ENCODE measurements at regions not wholly inside any gene's neighbourhood (a gene's known extent, or its start where the extent isn't known, plus 50 kb on each side); places are given as distances from the start of the nearest gene placed in this dataset.

DNA sequence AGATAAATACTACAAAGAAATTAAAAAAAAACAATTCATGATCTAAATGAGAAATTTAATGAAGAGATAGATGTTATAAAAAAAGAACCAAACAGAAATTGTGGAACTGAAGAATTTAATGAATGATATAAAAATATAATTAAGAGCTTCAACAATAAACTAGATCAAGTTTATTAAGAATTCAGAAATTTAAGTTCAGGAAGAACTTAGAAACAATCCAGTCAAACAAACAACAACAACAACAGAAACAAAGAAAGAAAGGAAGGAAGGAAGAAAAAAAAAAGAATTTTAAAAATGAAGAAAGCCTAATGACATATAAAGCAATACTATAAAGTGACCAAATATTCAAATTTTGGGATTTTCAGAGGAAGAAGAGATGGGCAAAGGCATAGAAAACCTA, 157.3 kb upstream of the FOXN2 start:
- TF ChIP-seq POLR2A (IDR thresholded peaks at IDR 0.05) = no peak
- no peak for TF ChIP-seq CTCF (IDR thresholded peaks at IDR 0.05)
- intact Hi-C loops (cut with DNase I) = no loop called here
- Histone ChIP-seq H3K36me3 (no peaks in the 10 kb centered on the region), H3K27ac (no peak overlapping the region), H3K9me3 (no peaks in the 10 kb centered on the region), H3K4me3 (replicated peaks in 1 of 3) (no peak overlapping the region), H3K4me1 (no peaks in the 10 kb centered on the region), H3K27me3 (no peaks in the 10 kb centered on the region)
- no peak for DNase-seq

GRCh38 chr2:48161628-48162027, 152.9 kb upstream of the FOXN2 start:
- H3K4me1 ChIP-seq = no peaks in the 10 kb centered on the region
- no peaks in the 10 kb centered on the region for H3K36me3 ChIP-seq
- H3K27ac ChIP-seq = no peak overlapping the region
- intact Hi-C loops (cut with DNase I) = no loop called here
- no peak for DNase-seq
- no peaks in the 10 kb centered on the region for H3K9me3 ChIP-seq
- TF ChIP-seq CTCF (IDR thresholded peaks at IDR 0.05) (no peak), POLR2A (IDR thresholded peaks at IDR 0.05) (no peak)
- no peaks in the 10 kb centered on the region for H3K27me3 ChIP-seq
- no peak overlapping the region for H3K4me3 ChIP-seq (replicated peaks in 1 of 3)
- 60 to 78% methylated on average over 2 of the region's 2 CpGs for WGBS, 2 donors

GRCh38 chr2:48162742-48163141, 151.7 kb upstream of the FOXN2 start:
- no peak for TF ChIP-seq POLR2A (IDR thresholded peaks at IDR 0.05)
- TF ChIP-seq CTCF (IDR thresholded peaks at IDR 0.05) = no peak
- Histone ChIP-seq H3K27ac (no peak overlapping the region), H3K36me3 (no peaks in the 10 kb centered on the region), H3K4me1 (no peaks in the 10 kb centered on the region), H3K27me3 (no peaks in the 10 kb centered on the region), H3K9me3 (no peaks in the 10 kb centered on the region), H3K4me3 (replicated peaks in 1 of 3) (no peak overlapping the region)
- intact Hi-C loops (cut with DNase I) = no loop called here
- no peak for DNase-seq

GRCh38 chr2:48165070-48165753, 149.3 kb upstream of the FOXN2 start:
- Histone ChIP-seq H3K4me3 (replicated peaks in 1 of 3) (no peak overlapping the region), H3K4me1 (no peaks in the 10 kb centered on the region), H3K27me3 (no peaks in the 10 kb centered on the region), H3K9me3 (no peaks in the 10 kb centered on the region), H3K36me3 (no peaks in the 10 kb centered on the region), H3K27ac (no peak overlapping the region)
- 88 to 92% methylated on average over 3 of the region's 3 CpGs for WGBS, 2 donors
- TF ChIP-seq CTCF (IDR thresholded peaks at IDR 0.05) = no peak
- TF ChIP-seq POLR2A (IDR thresholded peaks at IDR 0.05) = no peak
- DNase-seq = no peak
- intact Hi-C loops (cut with DNase I) = no loop called here

DNA sequence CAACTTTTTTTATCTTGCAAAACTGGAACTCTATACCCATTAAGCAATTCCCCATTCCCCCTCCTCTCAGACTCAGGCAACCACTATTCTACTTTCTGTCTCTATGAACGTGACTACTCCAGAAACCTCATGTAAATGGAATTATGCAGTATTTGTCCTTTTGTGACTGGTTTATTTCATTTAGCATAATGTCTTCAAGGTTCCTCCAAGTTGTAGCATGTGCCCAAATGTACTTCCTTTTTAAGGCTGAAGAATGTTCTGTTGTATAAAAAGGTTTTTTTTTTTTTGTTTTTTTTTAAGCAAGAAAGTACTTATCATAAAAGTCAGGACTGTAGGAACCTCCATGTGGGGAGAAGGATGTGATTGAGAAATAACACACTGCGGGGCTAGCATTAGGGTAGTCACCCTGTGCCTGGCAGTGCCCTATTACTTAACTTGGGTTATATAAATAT, 145.3 kb upstream of the FOXN2 start:
- Histone ChIP-seq H3K27ac (no peak overlapping the region), H3K9me3 (no peaks in the 10 kb centered on the region), H3K4me1 (no peaks in the 10 kb centered on the region), H3K27me3 (no peaks in the 10 kb centered on the region), H3K4me3 (replicated peaks in 1 of 3) (no peak overlapping the region), H3K36me3 (no peaks in the 10 kb centered on the region)
- intact Hi-C loops (cut with DNase I) = no loop called here
- 71 to 90% methylated on average over 2 of the region's 2 CpGs for WGBS, 2 donors
- TF ChIP-seq POLR2A (IDR thresholded peaks at IDR 0.05) = no peak
- no peak for TF ChIP-seq CTCF (IDR thresholded peaks at IDR 0.05)
- no peak for DNase-seq
